Ovary (tissue), 7 donors: ENCODE measurements at regions not wholly inside any gene's neighbourhood (a gene's known extent, or its start where the extent isn't known, plus 50 kb on each side); places are given as distances from the start of the nearest gene placed in this dataset.

ENCODE experiments used
- DNase-seq, 5 donors: peaks; one replicate each; pipeline ENCODE4 v3.0.0-alpha.2; 2019 to 2020
- H3K27ac ChIP-seq, 2 donors: fragments of 200-600 bp; one replicate each; pipeline versions ENCODE4 v1.5.1 to v1.8.0; 2019 to 2022
- H3K27me3 ChIP-seq: fragments of 200-600 bp; one replicate; pipeline ENCODE4 v1.8.0; 2022
- H3K36me3 ChIP-seq: fragments of 200-600 bp; sonication (generic); one replicate; pipeline ENCODE4 v1.5.1; 2019
- H3K4me1 ChIP-seq: one replicate; pipeline ENCODE4 v1.8.1; 2013; ENCODE audit warnings: mild to moderate bottlenecking, moderate library complexity; ENCODE audit not compliant: insufficient read depth
- H3K4me3 ChIP-seq: fragments of 200-600 bp; sonication (generic); one replicate; pipeline ENCODE4 v1.5.1; 2017
- H3K9me3 ChIP-seq, 2 donors: fragments of 200-600 bp in 1 of 2; sonication (generic) in 1 of 2; one replicate each; pipeline versions ENCODE4 v1.5.1 to v1.8.1; 2013 to 2019; ENCODE audit warnings: mild to moderate bottlenecking in 1 of 2, moderate library complexity in 1 of 2
- CTCF ChIP-seq, 3 donors: fragments of 450-650 bp in 2 of 3; fragments of 200-600 bp in 1 of 3; IDR thresholded peaks; one replicate each; pipeline versions ENCODE4 v1.5.1 to v1.8.0; 2016 to 2022; ENCODE audit warnings: antibody characterized with exemption in 3 of 3, mild to moderate bottlenecking in 1 of 3
- EP300 ChIP-seq: sonication (generic); formaldehyde crosslinking; IDR thresholded peaks from one replicate; pipeline ENCODE4 v1.6.1; 2017; ENCODE audit warnings: antibody characterized with exemption
- POLR2A ChIP-seq: fragments of 450-650 bp; IDR thresholded peaks from one replicate; pipeline ENCODE4 v1.6.1; 2017; ENCODE audit warnings: antibody characterized with exemption, mild to moderate bottlenecking, moderate library complexity
- WGBS, 3 donors: extraction: QIAGEN DNeasy Blood & Tissue Kit in 1 of 3; methylation state at CpG; one replicate each; pipeline versions ENCODE4 v1.1.5 to v1.1.7; 2013 to 2017; 5-methylcytosine and 5-hydroxymethylcytosine counted together
- intact Hi-C, 4 donors: fragments of 100-400 bp; cut with DNase I; formaldehyde crosslinking; loops; one replicate each; pipeline versions ENCODE4 v1.11.0 to v1.15.1; 2022 to 2023
- donor health status: DM: no; HTN: no; CAD: no; lungs with moderate emphysema.
- donor health status: DM: no; HTN: no; CAD: no.
- donor health status: Bipolar disorder and iron deficiency.
- donor health status: DM: no; HTN: no; CAD: no.
- donor health status: DM: yes; HTN: yes; CAD: no.

GRCh38 chr13:68806125-68806524 lies 1301.5 kb upstream of the ATXN8OS start:
- WGBS, 3 donors, result 75 to 82% (median 79%) methylated on average over 2 of the region's 2 CpGs
- TF ChIP-seq POLR2A (no peak), CTCF (IDR thresholded peaks at IDR 0.05) (no peak), EP300 (no peak)
- no peaks in the 10 kb centered on the region for H3K27me3 ChIP-seq
- intact Hi-C loops, result no loop called here
- DNase-seq, result no peak
- H3K9me3 ChIP-seq, result no peaks in the 10 kb centered on the region
- no peaks in the 10 kb centered on the region for H3K36me3 ChIP-seq
- no peaks in the 10 kb centered on the region for H3K4me1 ChIP-seq
- no peak overlapping the region for H3K27ac ChIP-seq
- H3K4me3 ChIP-seq, result no peak overlapping the region

- intact Hi-C loops, result no loop called here
- TF ChIP-seq POLR2A (no peak), EP300 (no peak), CTCF (IDR thresholded peaks at IDR 0.05) (no peak)
Observed at GRCh38 chr13:68784275-68784674, 1323.4 kb upstream of the ATXN8OS start.

GRCh38 chr13:68759617-68760016 lies 1348.0 kb upstream of the ATXN8OS start:
- no peaks in the 10 kb centered on the region for H3K27me3 ChIP-seq
- no peaks in the 10 kb centered on the region for H3K9me3 ChIP-seq
- no peaks in the 10 kb centered on the region for H3K36me3 ChIP-seq
- no peak for TF ChIP-seq POLR2A
- TF ChIP-seq CTCF (IDR thresholded peaks at IDR 0.05), result no peak
- TF ChIP-seq EP300, result no peak
- H3K4me3 ChIP-seq, result no peak overlapping the region
- no peak overlapping the region for H3K27ac ChIP-seq
- WGBS, 3 donors, result 89 to 90% (median 89%) methylated on average over 2 of the region's 2 CpGs
- DNase-seq, result no peak
- intact Hi-C loops, result no loop called here
- no peaks in the 10 kb centered on the region for H3K4me1 ChIP-seq

More at GRCh38 chr13:68784275-68784674, 1323.4 kb upstream of the ATXN8OS start:
- Histone ChIP-seq H3K27ac (no peak overlapping the region), H3K4me3 (no peak overlapping the region), H3K4me1 (no peaks in the 10 kb centered on the region), H3K36me3 (no peaks in the 10 kb centered on the region), H3K9me3 (no peaks in the 10 kb centered on the region), H3K27me3 (no peaks in the 10 kb centered on the region)
- DNase-seq, result no peak

GRCh38 chr13:68749796-68750195 lies 1357.8 kb upstream of the ATXN8OS start:
- Histone ChIP-seq H3K27me3 (no peaks in the 10 kb centered on the region), H3K27ac (no peak overlapping the region), H3K4me3 (no peak overlapping the region), H3K36me3 (no peaks in the 10 kb centered on the region), H3K4me1 (no peaks in the 10 kb centered on the region), H3K9me3 (no peaks in the 10 kb centered on the region)
- no peak for DNase-seq
- TF ChIP-seq POLR2A (no peak), EP300 (no peak), CTCF (IDR thresholded peaks at IDR 0.05) (no peak)
- intact Hi-C loops, result no loop called here

- Histone ChIP-seq H3K27ac (no peak overlapping the region), H3K9me3 (no peaks in the 10 kb centered on the region), H3K4me3 (no peak overlapping the region), H3K27me3 (no peaks in the 10 kb centered on the region), H3K4me1 (no peaks in the 10 kb centered on the region), H3K36me3 (no peaks in the 10 kb centered on the region)
- no peak for DNase-seq
- WGBS, 3 donors, result 80% methylated on average over 5 of the region's 5 CpGs
- TF ChIP-seq POLR2A (no peak), EP300 (no peak), CTCF (IDR thresholded peaks at IDR 0.05) (no peak)
- intact Hi-C loops, result no loop called here
Observed at GRCh38 chr13:68748038-68748437, 1359.6 kb upstream of the ATXN8OS start.
